Spleen (tissue), 7 donors: ENCODE measurements at regions not wholly inside any gene's neighbourhood (a gene's known extent, or its start where the extent isn't known, plus 50 kb on each side); places are given as distances from the start of the nearest gene placed in this dataset.

Source experiments
- POLR2A ChIP-seq, 3 donors: fragments of 450-650 bp; IDR thresholded peaks; one replicate each; pipeline ENCODE4 v1.5.1; 2017; ENCODE audit warnings: antibody characterized with exemption in 3 of 3, mild to moderate bottlenecking in 1 of 3
- TF ChIP-seq, protein P1 (sequence below), 11 experiments: fragments of 200-600 bp in 7 of 11; fragments of 450-650 bp in 4 of 11; sonication (generic) in 4 of 11; IDR thresholded peaks in 8 of 11; conservative IDR thresholded peaks in 3 of 11; 1 replicate in 7 of 11; 2 replicates in 4 of 11; pipeline versions ENCODE4 v1.4.0 to v1.8.0; 2016 to 2021; ENCODE audit warnings: antibody characterized with exemption in 11 of 11, inconsistent platforms in 4 of 11, mild to moderate bottlenecking in 1 of 11
- donor health status: DM: no; HTN: no; CAD: no; lungs with moderate emphysema.
- donor health status: DM: no; HTN: no; CAD: no.
- donor health status: DM: no; HTN: no; CAD: no.

DNA sequence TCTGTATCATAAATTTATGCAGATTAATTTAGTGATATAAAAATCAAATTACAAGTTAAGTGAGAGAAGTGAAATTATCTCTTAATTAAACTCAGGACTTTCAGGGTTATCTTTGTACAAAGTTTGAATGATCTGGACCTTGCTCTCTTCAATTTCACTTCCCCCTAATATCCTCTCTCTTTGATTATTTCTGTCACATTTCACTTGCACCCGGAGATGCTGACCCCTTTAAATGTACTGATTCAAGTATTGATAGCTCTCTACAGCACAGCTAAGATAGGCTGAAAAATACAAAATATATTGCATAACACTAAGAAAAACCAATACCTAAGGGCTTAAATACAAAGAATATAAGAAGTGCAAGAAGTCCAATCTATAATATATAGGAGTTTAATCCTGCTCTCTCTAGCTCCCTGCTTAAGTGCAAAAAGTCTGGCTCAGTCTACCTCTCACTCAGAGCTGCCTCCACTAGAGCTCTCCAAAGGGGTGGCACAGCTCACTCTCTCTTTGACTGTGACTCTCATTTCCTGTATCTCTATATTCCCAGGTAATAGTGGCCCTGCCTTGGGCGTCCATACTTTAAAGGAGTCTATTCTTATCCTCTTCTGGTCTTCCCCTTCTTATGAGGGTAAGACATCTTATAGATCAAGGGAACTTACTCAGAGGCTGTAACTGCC is 588.4 kb downstream of the RFPL4B start:
- TF ChIP-seq, protein P1, sequence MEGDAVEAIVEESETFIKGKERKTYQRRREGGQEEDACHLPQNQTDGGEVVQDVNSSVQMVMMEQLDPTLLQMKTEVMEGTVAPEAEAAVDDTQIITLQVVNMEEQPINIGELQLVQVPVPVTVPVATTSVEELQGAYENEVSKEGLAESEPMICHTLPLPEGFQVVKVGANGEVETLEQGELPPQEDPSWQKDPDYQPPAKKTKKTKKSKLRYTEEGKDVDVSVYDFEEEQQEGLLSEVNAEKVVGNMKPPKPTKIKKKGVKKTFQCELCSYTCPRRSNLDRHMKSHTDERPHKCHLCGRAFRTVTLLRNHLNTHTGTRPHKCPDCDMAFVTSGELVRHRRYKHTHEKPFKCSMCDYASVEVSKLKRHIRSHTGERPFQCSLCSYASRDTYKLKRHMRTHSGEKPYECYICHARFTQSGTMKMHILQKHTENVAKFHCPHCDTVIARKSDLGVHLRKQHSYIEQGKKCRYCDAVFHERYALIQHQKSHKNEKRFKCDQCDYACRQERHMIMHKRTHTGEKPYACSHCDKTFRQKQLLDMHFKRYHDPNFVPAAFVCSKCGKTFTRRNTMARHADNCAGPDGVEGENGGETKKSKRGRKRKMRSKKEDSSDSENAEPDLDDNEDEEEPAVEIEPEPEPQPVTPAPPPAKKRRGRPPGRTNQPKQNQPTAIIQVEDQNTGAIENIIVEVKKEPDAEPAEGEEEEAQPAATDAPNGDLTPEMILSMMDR (IDR thresholded peaks at IDR 0.05 in 8 of 11, conservative IDR thresholded peaks at IDR 0.05 in 3 of 11) = no peak
- TF ChIP-seq POLR2A (IDR thresholded peaks at IDR 0.05) = no peak
